ENCODE measurements at regions not wholly inside any gene's neighbourhood (a gene's known extent, or its start where the extent isn't known, plus 50 kb on each side); places are given as distances from the start of the nearest gene placed in this dataset.

DNA sequence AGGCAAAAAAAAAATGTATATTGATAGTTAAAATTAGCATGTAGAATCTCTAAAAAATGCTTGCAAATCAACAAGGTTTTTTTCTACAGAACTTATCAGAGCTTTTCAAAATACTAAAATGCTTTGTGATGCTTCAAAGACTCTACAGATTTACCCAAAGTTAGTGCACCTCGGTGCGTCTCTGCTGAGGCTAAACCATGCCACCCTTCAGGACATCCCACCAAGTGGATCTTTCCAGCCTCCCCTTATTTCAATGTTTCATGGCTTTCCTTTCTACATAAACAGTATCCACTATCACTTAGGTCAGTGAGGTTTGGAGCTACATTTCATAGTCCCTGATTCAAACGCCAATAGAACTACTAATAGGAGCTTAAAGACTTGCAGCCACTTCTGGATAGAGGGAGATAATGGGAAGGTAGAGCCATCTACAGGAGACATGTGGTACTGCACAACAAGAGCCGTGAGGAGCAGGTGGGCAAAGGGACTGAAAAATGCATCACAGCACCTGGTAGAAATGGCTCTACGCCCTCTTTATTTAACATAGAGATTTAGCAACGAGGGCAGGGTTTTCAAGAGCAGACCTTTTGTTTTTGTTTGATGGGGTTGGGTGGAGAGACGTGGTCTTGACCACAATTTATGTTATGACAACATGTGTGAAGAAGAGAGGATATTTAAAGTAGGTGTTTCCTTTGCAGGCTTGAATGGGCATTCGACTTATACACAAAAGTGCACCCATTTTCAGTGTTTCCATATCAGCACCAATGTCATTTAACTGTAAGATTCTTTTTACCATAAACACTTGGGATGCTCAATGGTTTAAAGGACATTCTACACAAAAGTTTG, 56.1 kb upstream of the SLC35G4 start:
- WGBS, 4 donors: 27 to 31% (median 31%) methylated on average over 8 of the region's 8 CpGs
- H3K36me3 ChIP-seq: no peaks in the 10 kb centered on the region
- no peak overlapping the region for H3K4me3 ChIP-seq
- no peak for DNase-seq
- peak; percentile 55 to 75 (median 64) for ATAC-seq
- H3K27ac ChIP-seq: no peak overlapping the region
- intact Hi-C loops (cut with DNase I): loop anchor here in 9 of 10 donors (2.0 to 10.0 kb wide), 6 partner anchors 241 to 991 kb away; no protein-coding TSS in a partner anchor
- TF ChIP-seq CTCF (IDR thresholded peaks at IDR 0.05) (peak; percentile 80 to 92 (median 86)), POLR2A (IDR thresholded peaks at IDR 0.05) (no peak)
- H3K27me3 ChIP-seq: peaks cover 0 to 11% (median 0%) of the 10 kb centered on the region in 9 donors
- H3K4me1 ChIP-seq: no peaks in the 10 kb centered on the region
- H3K9me3 ChIP-seq: no peaks in the 10 kb centered on the region

DNA sequence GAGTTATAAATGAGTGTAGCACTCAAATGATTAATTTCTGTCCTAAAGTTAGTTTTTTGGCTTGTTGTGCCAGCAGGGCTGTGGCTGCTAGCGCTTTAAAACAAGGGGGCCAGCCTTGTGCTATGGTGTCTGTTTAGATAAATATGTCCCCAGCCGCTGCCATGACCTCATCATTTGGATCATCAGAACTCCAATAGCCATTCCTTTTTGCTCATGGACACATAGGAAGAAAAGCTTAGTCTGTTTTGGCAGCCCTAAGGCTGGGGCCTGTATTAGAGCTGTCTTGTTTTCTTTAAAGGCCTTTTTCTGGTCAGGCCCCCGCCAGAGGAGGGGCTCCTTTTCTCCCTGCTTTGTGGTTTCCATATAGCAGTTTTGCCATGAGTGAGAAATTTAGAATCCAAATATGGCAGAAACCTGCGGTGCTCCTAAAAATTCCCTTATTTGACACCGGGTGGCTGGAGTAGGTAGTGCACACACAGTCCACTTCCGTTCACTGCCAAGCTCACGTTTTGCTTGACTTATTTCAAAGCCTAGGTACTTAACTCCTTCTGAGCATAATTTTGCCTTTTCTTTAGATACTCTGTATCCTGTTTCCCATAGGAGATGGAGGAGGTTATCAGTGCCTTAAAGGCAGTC, 60.4 kb upstream of the SLC35G4 start:
- ATAC-seq (no peak), DNase-seq (no peak)
- no peak for TF ChIP-seq POLR2A (IDR thresholded peaks at IDR 0.05)
- TF ChIP-seq CTCF (IDR thresholded peaks at IDR 0.05): no peak
- Histone ChIP-seq H3K36me3 (no peaks in the 10 kb centered on the region), H3K9me3 (peaks cover 0 to 18% (median 11%) of the 10 kb centered on the region in 12 donors), H3K27ac (no peak overlapping the region), H3K27me3 (peaks cover 0 to 5% (median 0%) of the 10 kb centered on the region in 9 donors), H3K4me3 (no peak overlapping the region), H3K4me1 (no peaks in the 10 kb centered on the region)
- 73 to 76% (median 75%) methylated on average over 7 of the region's 7 CpGs for WGBS, 4 donors
- intact Hi-C loops (cut with DNase I): no loop called here

DNA sequence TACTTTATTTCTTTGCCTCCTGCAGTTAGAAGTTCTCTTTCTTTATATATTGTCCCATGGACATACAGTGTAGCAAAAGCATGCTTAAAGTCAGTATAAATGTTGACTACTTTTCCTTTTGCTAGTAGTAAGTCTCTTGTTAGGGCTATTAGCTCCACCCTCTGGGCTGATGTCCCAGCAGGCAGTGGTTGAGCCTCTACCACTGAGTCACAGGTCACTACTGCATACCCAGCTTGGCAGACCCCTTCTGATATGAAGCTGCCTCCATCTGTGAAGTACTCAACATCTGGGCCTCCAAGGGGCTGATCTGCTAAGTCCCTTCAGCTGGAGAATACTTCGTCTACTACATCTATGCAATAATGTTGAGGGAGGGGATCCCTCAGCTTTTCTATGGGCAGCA, 61.0 kb upstream of the SLC35G4 start:
- TF ChIP-seq CTCF (IDR thresholded peaks at IDR 0.05) (no peak), POLR2A (IDR thresholded peaks at IDR 0.05) (no peak)
- Histone ChIP-seq H3K9me3 (peaks cover 0 to 24% (median 13%) of the 10 kb centered on the region in 12 donors), H3K27ac (no peak overlapping the region), H3K4me3 (no peak overlapping the region), H3K36me3 (no peaks in the 10 kb centered on the region), H3K4me1 (no peaks in the 10 kb centered on the region), H3K27me3 (peaks cover 0 to 5% (median 0%) of the 10 kb centered on the region in 9 donors)
- DNase-seq (no peak), ATAC-seq (no peak)
- 55 to 84% (median 67%) methylated on average over 1 of the region's 1 CpG; no CpG with 5 or more reads in 1 of the 4 donors for WGBS, 4 donors
- intact Hi-C loops (cut with DNase I): no loop called here

DNA sequence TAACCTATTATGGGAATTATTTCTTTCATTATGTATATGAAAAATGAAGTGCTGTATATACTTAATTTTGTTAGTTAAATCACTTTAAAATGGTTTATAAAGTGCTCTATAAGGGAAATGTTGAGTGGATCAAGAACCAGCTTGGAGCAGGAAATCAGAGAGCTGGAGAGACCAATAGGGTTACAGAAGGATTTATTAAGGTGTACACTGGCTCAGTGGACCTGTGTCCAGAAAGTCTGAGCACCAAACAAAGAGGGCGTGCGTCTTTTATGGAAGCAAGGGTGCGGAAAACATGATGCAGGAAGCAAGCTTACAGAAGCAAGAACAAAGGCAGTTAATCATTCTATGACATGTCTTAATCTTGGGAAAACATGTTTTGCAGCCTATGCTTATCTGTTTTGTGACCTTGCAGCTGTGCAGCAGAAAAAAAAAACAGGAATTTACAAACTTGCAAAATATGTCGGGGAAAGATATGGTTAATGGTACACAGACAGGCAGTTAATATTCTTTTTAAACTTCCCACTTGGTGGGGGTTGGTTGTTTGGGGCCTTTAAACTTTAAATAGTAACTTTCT, 65.2 kb upstream of the SLC35G4 start:
- Histone ChIP-seq H3K4me3 (no peak overlapping the region), H3K4me1 (no peaks in the 10 kb centered on the region), H3K27ac (no peak overlapping the region), H3K27me3 (no peaks in the 10 kb centered on the region), H3K36me3 (no peaks in the 10 kb centered on the region), H3K9me3 (peaks cover 0 to 32% (median 15%) of the 10 kb centered on the region in 12 donors)
- intact Hi-C loops (cut with DNase I): no loop called here
- no peak for TF ChIP-seq POLR2A (IDR thresholded peaks at IDR 0.05)
- TF ChIP-seq CTCF (IDR thresholded peaks at IDR 0.05): no peak
- 72 to 84% (median 77%) methylated on average over 4 of the region's 4 CpGs for WGBS, 4 donors
- ATAC-seq: no peak
- DNase-seq: no peak
